ENCODE measurements at regions not wholly inside any gene's neighbourhood (a gene's known extent, or its start where the extent isn't known, plus 50 kb on each side); places are given as distances from the start of the nearest gene placed in this dataset.

- TF ChIP-seq POLR2A (IDR thresholded peaks at IDR 0.05; ENCODE audit: extremely low read depth, insufficient read length) = no peak
- TF ChIP-seq, protein P1, sequence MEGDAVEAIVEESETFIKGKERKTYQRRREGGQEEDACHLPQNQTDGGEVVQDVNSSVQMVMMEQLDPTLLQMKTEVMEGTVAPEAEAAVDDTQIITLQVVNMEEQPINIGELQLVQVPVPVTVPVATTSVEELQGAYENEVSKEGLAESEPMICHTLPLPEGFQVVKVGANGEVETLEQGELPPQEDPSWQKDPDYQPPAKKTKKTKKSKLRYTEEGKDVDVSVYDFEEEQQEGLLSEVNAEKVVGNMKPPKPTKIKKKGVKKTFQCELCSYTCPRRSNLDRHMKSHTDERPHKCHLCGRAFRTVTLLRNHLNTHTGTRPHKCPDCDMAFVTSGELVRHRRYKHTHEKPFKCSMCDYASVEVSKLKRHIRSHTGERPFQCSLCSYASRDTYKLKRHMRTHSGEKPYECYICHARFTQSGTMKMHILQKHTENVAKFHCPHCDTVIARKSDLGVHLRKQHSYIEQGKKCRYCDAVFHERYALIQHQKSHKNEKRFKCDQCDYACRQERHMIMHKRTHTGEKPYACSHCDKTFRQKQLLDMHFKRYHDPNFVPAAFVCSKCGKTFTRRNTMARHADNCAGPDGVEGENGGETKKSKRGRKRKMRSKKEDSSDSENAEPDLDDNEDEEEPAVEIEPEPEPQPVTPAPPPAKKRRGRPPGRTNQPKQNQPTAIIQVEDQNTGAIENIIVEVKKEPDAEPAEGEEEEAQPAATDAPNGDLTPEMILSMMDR (IDR thresholded peaks at IDR 0.05; ENCODE audit: low read depth, low read length) = no peak
- no peak for TF ChIP-seq MAX (IDR thresholded peaks at IDR 0.05; ENCODE audit: low read depth, low read length)
These were observed 342.1 kb downstream of the ZFHX3 start for GRCh38 chr16:72705801-72706200.
